ENCODE measurements at regions not wholly inside any gene's neighbourhood (a gene's known extent, or its start where the extent isn't known, plus 50 kb on each side); places are given as distances from the start of the nearest gene placed in this dataset.

DNA sequence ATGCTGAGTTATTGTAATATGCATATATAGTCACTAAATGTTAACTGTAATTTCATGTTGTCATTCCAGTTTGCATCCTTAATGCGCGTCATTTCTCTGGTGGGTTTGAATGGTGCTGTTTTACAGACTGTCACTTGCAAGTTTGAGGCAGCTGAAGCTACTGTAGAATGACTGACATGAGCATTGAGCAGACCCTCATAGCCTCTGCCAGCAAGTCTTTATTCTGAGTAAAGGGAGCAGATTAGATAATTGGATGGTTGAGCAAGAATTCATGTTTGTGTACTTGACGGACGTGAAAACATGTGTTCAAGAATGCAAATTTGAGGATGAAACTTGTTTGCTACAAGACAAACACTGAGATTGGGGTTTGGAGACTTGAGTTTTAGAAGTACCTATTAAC is 854.8 kb upstream of the KLHL29 start (continued):
- TF ChIP-seq ZNF280C (tag by site-specific recombination; IDR thresholded peaks at IDR 0.05), result no peak

DNA sequence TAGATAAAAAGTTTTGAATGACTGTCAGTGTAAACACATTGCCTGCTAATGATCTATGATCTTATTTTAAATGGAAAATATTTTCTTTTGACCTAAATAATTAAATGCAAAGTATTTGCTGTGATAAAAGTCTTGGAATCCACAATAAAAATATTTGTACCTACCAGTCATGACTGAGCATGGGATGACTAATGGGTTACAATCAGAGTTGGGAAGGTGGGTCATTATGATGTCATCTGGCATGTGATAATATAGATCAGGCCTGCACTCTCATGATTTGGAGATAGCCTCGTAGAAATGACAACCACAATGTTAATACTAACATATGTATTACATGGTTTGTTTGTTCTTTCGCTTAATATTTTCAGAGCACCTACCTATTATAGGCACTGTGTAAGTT is 848.8 kb upstream of the KLHL29 start:
- ChIA-PET CTCF (no interaction called here), POLR2A (no interaction called here)
- Histone ChIP-seq H3K9me3 (ENCODE audit: control insufficient read depth, insufficient read depth, low read depth, low read length) (no peaks in the 10 kb centered on the region), H3K36me3 (ENCODE audit: control insufficient read depth in 2 of 2, insufficient read depth in 1 of 2, low read length in 2 of 2) (no peaks in the 10 kb centered on the region), H3K27ac (ENCODE audit: extremely low read depth, low read depth, low read length) (no peak overlapping the region), H3K4me1 (ENCODE audit: control insufficient read depth, insufficient read depth, low read length) (no peaks in the 10 kb centered on the region), H3K4me3 (ENCODE audit: low read depth, low read length) (no peak overlapping the region)
- TF ChIP-seq, protein P1, sequence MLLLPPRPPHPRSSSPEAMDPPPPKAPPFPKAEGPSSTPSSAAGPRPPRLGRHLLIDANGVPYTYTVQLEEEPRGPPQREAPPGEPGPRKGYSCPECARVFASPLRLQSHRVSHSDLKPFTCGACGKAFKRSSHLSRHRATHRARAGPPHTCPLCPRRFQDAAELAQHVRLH (tag by site-specific recombination; IDR thresholded peaks at IDR 0.05), result no peak
- TF ChIP-seq ZBTB11 (tag by site-specific recombination; conservative IDR thresholded peaks at IDR 0.05; ENCODE audit: low read depth) (no peak), FEZF1 (tag by site-specific recombination; IDR thresholded peaks at IDR 0.05) (no peak), KLF7 (tag by site-specific recombination; IDR thresholded peaks at IDR 0.05; ENCODE audit: borderline replicate concordance) (no peak), ZNF776 (tag by site-specific recombination; IDR thresholded peaks at IDR 0.05; ENCODE audit: borderline replicate concordance) (no peak), ZNF398 (tag by site-specific recombination; IDR thresholded peaks at IDR 0.05) (no peak), ZNF362 (tag by site-specific recombination; IDR thresholded peaks at IDR 0.05) (no peak), ZNF785 (tag by site-specific recombination; IDR thresholded peaks at IDR 0.05) (no peak), ZNF555 (tag by site-specific recombination; conservative IDR thresholded peaks at IDR 0.05) (no peak), INSM2 (tag by site-specific recombination; IDR thresholded peaks at IDR 0.05) (no peak), ZNF280C (tag by site-specific recombination; IDR thresholded peaks at IDR 0.05) (no peak)
- TF ChIP-seq, protein P2, sequence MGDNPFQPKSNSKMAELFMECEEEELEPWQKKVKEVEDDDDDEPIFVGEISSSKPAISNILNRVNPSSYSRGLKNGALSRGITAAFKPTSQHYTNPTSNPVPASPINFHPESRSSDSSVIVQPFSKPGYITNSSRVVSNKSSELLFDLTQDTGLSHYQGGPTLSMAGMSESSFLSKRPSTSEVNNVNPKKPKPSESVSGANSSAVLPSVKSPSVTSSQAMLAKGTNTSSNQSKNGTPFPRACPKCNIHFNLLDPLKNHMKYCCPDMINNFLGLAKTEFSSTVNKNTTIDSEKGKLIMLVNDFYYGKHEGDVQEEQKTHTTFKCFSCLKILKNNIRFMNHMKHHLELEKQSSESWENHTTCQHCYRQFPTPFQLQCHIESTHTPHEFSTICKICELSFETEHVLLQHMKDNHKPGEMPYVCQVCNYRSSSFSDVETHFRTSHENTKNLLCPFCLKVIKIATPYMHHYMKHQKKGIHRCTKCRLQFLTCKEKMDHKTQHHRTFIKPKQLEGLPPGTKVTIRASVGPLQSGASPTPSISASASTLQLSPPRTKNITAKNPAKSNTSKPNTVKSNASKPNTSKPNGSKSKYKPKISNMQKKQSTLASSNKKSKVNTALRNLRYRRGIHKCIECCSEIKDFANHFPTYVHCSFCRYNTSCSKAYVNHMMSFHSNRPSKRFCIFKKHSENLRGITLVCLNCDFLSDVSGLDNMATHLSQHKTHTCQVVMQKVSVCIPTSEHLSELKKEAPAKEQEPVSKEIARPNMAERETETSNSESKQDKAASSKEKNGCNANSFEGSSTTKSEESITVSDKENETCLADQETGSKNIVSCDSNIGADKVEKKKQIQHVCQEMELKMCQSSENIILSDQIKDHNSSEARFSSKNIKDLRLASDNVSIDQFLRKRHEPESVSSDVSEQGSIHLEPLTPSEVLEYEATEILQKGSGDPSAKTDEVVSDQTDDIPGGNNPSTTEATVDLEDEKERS (tag by site-specific recombination; IDR thresholded peaks at IDR 0.05), result no peak

Measured in HEK293 (cell line).